GM23338 (cell line): ENCODE measurements at regions not wholly inside any gene's neighbourhood (a gene's known extent, or its start where the extent isn't known, plus 50 kb on each side); places are given as distances from the start of the nearest gene placed in this dataset.

Experiments used
- ATAC-seq: fragments of 200-7000 bp; cut with Tn5 transposase; 3 replicates; pipeline ENCODE4 v1.9.1; 2020
- DNase-seq: peaks from one replicate; pipeline ENCODE4 v3.0.0-alpha.2; 2015; ENCODE audit warnings: low spot score
- H2AFZ ChIP-seq: fragments of 200-600 bp; sonication (generic); 2 replicates; pipeline ENCODE4 v1.8.0; 2016; ENCODE audit warnings: antibody characterized with exemption, mild to moderate bottlenecking, moderate library complexity
- H3F3A ChIP-seq: fragments of 200-600 bp; sonication (generic); replicated peaks from 2 replicates; pipeline ENCODE4 v1.8.0; 2017; ENCODE audit warnings: antibody characterized with exemption, mixed run types, low read depth
- H3K27ac ChIP-seq: fragments of 200-600 bp; sonication (generic); 2 replicates; pipeline ENCODE4 v1.6.1; 2016; ENCODE audit warnings: low read depth
- H3K27me3 ChIP-seq: fragments of 200-600 bp; sonication (generic); 2 replicates; pipeline ENCODE4 v1.8.0; 2016; ENCODE audit warnings: mild to moderate bottlenecking, mixed run types, moderate library complexity; ENCODE audit not compliant: insufficient read depth
- H3K36me3 ChIP-seq: fragments of 200-600 bp; sonication (generic); 2 replicates; pipeline ENCODE4 v1.8.0; 2016; ENCODE audit warnings: mild to moderate bottlenecking; ENCODE audit not compliant: insufficient read depth
- H3K4me1 ChIP-seq: fragments of 200-600 bp; sonication (generic); 2 replicates; pipeline ENCODE4 v1.8.0; 2016; ENCODE audit warnings: mild to moderate bottlenecking, moderate library complexity; ENCODE audit not compliant: insufficient read depth
- H3K4me2 ChIP-seq: fragments of 200-600 bp; sonication (generic); 2 replicates; pipeline ENCODE4 v1.7.1; 2017; ENCODE audit warnings: mixed run types
- H3K4me3 ChIP-seq: fragments of 200-600 bp; sonication (generic); 2 replicates; pipeline ENCODE4 v1.6.1; 2016; ENCODE audit warnings: mixed run types
- H3K79me2 ChIP-seq: fragments of 200-600 bp; sonication (generic); replicated peaks from 2 replicates; pipeline ENCODE4 v1.8.0; 2017; ENCODE audit warnings: mild to moderate bottlenecking; ENCODE audit not compliant: insufficient read depth
- H3K9me2 ChIP-seq: fragments of 200-600 bp; sonication (generic); 2 replicates; pipeline ENCODE4 v1.8.0; 2017; ENCODE audit not compliant: insufficient read depth
- H4K20me1 ChIP-seq: fragments of 200-600 bp; sonication (generic); replicated peaks from 2 replicates; pipeline ENCODE4 v1.8.0; 2017; ENCODE audit warnings: mild to moderate bottlenecking; ENCODE audit not compliant: insufficient read depth
- H3K27ac Mint-ChIP-seq: 2 replicates; pipeline ENCODE4 v1.8.0; 2020; ENCODE audit warnings: inconsistent platforms, mild to moderate bottlenecking, moderate library complexity, mixed read lengths
- H3K27me3 Mint-ChIP-seq: 3 replicates; pipeline ENCODE4 v1.8.0; 2022; ENCODE audit warnings: low read depth, mild to moderate bottlenecking, moderate library complexity, mixed read lengths, inconsistent platforms; ENCODE audit not compliant: insufficient read depth, poor library complexity
- H3K36me3 Mint-ChIP-seq: 3 replicates; pipeline ENCODE4 v1.8.0; 2021; ENCODE audit warnings: low read depth, mild to moderate bottlenecking, inconsistent platforms, moderate library complexity, mixed read lengths
- H3K4me1 Mint-ChIP-seq: 3 replicates; pipeline ENCODE4 v1.8.0; 2020; ENCODE audit warnings: mild to moderate bottlenecking, inconsistent platforms, mixed read lengths
- H3K4me3 Mint-ChIP-seq: 3 replicates; pipeline ENCODE4 v1.8.0; 2021; ENCODE audit warnings: moderate library complexity, mild to moderate bottlenecking, inconsistent platforms, mixed read lengths
- H3K9me3 Mint-ChIP-seq: 3 replicates; pipeline ENCODE4 v1.8.0; 2020; ENCODE audit warnings: moderate library complexity, mild to moderate bottlenecking, inconsistent platforms, mixed read lengths
- CREB1 ChIP-seq: fragments of 250-450 bp; sonication (Bioruptor Pico); IDR thresholded peaks from 2 replicates; pipeline ENCODE4 v1.5.0; 2020; ENCODE audit warnings: low read depth, mild to moderate bottlenecking, moderate library complexity
- EZH2 ChIP-seq: fragments of 200-600 bp; sonication (generic); IDR thresholded peaks from one replicate; pipeline ENCODE4 v1.8.0; 2017; ENCODE audit warnings: antibody characterized with exemption, mild to moderate bottlenecking, low read depth; ENCODE audit not compliant: unreplicated experiment
- EZH2phosphoT487 ChIP-seq: fragments of 200-600 bp; sonication (generic); IDR thresholded peaks from one replicate; pipeline ENCODE4 v1.8.1; 2018; ENCODE audit warnings: antibody characterized with exemption; ENCODE audit not compliant: unreplicated experiment
- JUNB ChIP-seq: IDR thresholded peaks from one replicate; pipeline ENCODE4 v1.6.1; 2016; ENCODE audit warnings: antibody characterized with exemption; ENCODE audit not compliant: unreplicated experiment
- NANOG ChIP-seq: IDR thresholded peaks from 2 replicates; pipeline ENCODE4 v1.6.1; 2016; ENCODE audit warnings: antibody characterized with exemption, borderline replicate concordance
- POLR2AphosphoS5 ChIP-seq: IDR thresholded peaks from 2 replicates; pipeline ENCODE4 v1.6.1; 2016; ENCODE audit warnings: antibody characterized with exemption, low read depth
- STAT1 ChIP-seq: IDR thresholded peaks from one replicate; pipeline ENCODE4 v1.6.1; 2016; ENCODE audit warnings: antibody characterized with exemption; ENCODE audit not compliant: unreplicated experiment
- ZNF114 ChIP-seq: fragments of 250-450 bp; sonication (Bioruptor Pico); IDR thresholded peaks from 2 replicates; pipeline ENCODE4 v1.5.0; 2020; ENCODE audit warnings: mild to moderate bottlenecking, moderate library complexity
- ZNF331 ChIP-seq: fragments of 250-450 bp; sonication (Bioruptor Pico); IDR thresholded peaks from 2 replicates; pipeline ENCODE4 v1.5.0; 2020; ENCODE audit warnings: low read depth, mild to moderate bottlenecking, moderate library complexity
- TF ChIP-seq, protein P1 (sequence below), 2 experiments: fragments of 200-600 bp in 1 of 2; sonication (generic) in 1 of 2; conservative IDR thresholded peaks; 2 replicates each; pipeline versions ENCODE4 v1.5.1 to v1.6.1; 2016 to 2017; ENCODE audit warnings: antibody characterized with exemption in 2 of 2, low read depth in 2 of 2, mild to moderate bottlenecking in 2 of 2, moderate library complexity in 1 of 2
- TF ChIP-seq, protein P2 (sequence below): IDR thresholded peaks from one replicate; pipeline ENCODE4 v1.6.1; 2018; ENCODE audit warnings: antibody characterized with exemption; ENCODE audit not compliant: unreplicated experiment
- TF ChIP-seq, protein P3 (sequence below): IDR thresholded peaks from 2 replicates; pipeline ENCODE4 v1.6.1; 2016; ENCODE audit warnings: antibody characterized with exemption

DNA sequence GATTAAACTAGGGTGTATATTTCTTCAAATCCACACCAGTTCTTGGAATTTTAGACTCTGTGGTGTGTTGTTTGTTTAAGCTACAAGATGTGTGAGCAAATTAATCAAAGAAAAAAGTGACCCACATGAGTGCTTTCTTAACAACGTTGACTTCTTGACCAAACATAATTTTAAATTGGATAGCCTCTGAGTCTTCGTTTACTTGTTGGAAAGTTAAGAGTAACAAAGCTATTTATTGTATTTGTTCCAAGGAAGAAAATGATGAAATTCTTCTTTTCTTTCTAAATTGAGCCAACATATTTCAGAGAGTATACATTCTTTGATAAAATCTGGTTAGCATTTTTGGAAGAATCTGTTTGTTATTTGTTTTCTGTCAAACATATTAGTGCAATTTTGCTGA is 99.9 kb upstream of the IGSF10 start (continued):
- TF ChIP-seq POLR2AphosphoS5: no peak
- no peak for TF ChIP-seq ZNF114 (CRISPR knock-in tag)
- TF ChIP-seq EZH2: no peak
- no peak for TF ChIP-seq ZNF331 (CRISPR knock-in tag)
- TF ChIP-seq, protein P1, sequence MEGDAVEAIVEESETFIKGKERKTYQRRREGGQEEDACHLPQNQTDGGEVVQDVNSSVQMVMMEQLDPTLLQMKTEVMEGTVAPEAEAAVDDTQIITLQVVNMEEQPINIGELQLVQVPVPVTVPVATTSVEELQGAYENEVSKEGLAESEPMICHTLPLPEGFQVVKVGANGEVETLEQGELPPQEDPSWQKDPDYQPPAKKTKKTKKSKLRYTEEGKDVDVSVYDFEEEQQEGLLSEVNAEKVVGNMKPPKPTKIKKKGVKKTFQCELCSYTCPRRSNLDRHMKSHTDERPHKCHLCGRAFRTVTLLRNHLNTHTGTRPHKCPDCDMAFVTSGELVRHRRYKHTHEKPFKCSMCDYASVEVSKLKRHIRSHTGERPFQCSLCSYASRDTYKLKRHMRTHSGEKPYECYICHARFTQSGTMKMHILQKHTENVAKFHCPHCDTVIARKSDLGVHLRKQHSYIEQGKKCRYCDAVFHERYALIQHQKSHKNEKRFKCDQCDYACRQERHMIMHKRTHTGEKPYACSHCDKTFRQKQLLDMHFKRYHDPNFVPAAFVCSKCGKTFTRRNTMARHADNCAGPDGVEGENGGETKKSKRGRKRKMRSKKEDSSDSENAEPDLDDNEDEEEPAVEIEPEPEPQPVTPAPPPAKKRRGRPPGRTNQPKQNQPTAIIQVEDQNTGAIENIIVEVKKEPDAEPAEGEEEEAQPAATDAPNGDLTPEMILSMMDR (conservative IDR thresholded peaks at IDR 0.05; ENCODE audit: low read depth in 2 of 2): no peak
- no peak for TF ChIP-seq STAT1
- TF ChIP-seq, protein P2, sequence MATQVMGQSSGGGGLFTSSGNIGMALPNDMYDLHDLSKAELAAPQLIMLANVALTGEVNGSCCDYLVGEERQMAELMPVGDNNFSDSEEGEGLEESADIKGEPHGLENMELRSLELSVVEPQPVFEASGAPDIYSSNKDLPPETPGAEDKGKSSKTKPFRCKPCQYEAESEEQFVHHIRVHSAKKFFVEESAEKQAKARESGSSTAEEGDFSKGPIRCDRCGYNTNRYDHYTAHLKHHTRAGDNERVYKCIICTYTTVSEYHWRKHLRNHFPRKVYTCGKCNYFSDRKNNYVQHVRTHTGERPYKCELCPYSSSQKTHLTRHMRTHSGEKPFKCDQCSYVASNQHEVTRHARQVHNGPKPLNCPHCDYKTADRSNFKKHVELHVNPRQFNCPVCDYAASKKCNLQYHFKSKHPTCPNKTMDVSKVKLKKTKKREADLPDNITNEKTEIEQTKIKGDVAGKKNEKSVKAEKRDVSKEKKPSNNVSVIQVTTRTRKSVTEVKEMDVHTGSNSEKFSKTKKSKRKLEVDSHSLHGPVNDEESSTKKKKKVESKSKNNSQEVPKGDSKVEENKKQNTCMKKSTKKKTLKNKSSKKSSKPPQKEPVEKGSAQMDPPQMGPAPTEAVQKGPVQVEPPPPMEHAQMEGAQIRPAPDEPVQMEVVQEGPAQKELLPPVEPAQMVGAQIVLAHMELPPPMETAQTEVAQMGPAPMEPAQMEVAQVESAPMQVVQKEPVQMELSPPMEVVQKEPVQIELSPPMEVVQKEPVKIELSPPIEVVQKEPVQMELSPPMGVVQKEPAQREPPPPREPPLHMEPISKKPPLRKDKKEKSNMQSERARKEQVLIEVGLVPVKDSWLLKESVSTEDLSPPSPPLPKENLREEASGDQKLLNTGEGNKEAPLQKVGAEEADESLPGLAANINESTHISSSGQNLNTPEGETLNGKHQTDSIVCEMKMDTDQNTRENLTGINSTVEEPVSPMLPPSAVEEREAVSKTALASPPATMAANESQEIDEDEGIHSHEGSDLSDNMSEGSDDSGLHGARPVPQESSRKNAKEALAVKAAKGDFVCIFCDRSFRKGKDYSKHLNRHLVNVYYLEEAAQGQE: no peak
- TF ChIP-seq JUNB: no peak
- TF ChIP-seq, protein P3, sequence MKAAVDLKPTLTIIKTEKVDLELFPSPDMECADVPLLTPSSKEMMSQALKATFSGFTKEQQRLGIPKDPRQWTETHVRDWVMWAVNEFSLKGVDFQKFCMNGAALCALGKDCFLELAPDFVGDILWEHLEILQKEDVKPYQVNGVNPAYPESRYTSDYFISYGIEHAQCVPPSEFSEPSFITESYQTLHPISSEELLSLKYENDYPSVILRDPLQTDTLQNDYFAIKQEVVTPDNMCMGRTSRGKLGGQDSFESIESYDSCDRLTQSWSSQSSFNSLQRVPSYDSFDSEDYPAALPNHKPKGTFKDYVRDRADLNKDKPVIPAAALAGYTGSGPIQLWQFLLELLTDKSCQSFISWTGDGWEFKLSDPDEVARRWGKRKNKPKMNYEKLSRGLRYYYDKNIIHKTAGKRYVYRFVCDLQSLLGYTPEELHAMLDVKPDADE: no peak

DNA sequence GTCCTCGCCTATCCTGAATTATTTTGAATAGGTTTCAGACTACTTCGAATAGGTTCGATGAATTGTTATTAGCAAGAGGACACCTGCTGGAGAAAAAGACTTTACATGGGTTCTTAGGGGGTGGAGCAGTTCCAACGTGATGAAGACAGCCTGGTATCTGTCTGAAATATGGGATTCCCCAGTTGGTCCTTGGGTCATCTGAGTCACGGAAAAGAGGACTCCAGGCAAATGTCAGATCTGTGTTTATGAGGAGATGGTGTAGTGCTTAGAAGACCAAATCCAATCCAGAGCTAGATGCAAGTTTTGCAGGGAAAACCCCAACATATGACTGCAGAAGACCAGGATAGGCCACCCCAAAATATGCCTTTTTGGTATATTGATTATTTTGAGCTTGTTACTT is 98.9 kb upstream of the IGSF10 start:
- H3K27ac ChIP-seq: no peak overlapping the region
- no peak overlapping the region for H3K4me3 ChIP-seq
- H3K79me2 ChIP-seq: no peaks in the 10 kb centered on the region
- no peaks in the 10 kb centered on the region for H3K36me3 ChIP-seq
- H3K4me1 ChIP-seq: 0 out of 2 replicates have a peak, but pooled peaks cover 10% of the 10 kb centered on the region
- H3F3A ChIP-seq: no peaks in the 10 kb centered on the region
- no peaks in the 10 kb centered on the region for H3K27me3 ChIP-seq
- no peak for DNase-seq
- Mint-ChIP-seq H3K9me3 (no peaks in the 10 kb centered on the region), H3K27ac (no peak overlapping the region), H3K4me1 (peaks cover 11% of the 10 kb centered on the region), H3K4me3 (no peak overlapping the region), H3K36me3 (no peaks in the 10 kb centered on the region), H3K27me3 (peaks cover 2% of the 10 kb centered on the region)
- no peaks in the 10 kb centered on the region for H4K20me1 ChIP-seq
- no peak overlapping the region for H2AFZ ChIP-seq
- ATAC-seq: no peak
- peaks cover 13% of the 10 kb centered on the region; the same call in 1 of the 2 replicates for H3K9me2 ChIP-seq
- 0 out of 2 replicates have a peak overlapping the region, but pooled peaks have one; percentile 33 for H3K4me2 ChIP-seq
- no peak for TF ChIP-seq POLR2AphosphoS5
- no peak for TF ChIP-seq ZNF114 (CRISPR knock-in tag)
- no peak for TF ChIP-seq STAT1
- TF ChIP-seq, protein P1 (conservative IDR thresholded peaks at IDR 0.05; ENCODE audit: low read depth in 2 of 2): no peak
- TF ChIP-seq EZH2: no peak
- no peak for TF ChIP-seq EZH2phosphoT487
- no peak for TF ChIP-seq CREB1
- no peak for TF ChIP-seq ZNF331 (CRISPR knock-in tag)
- TF ChIP-seq NANOG: no peak
- TF ChIP-seq, protein P3: no peak
- no peak for TF ChIP-seq JUNB
